SK-N-SH (cell line): ENCODE measurements at regions not wholly inside any gene's neighbourhood (a gene's known extent, or its start where the extent isn't known, plus 50 kb on each side); places are given as distances from the start of the nearest gene placed in this dataset.

ENCODE experiments used
- CTCF ChIA-PET: fragments of 300-600, 350-600 bp; formaldehyde crosslinking; extraction: SDS; loops from one replicate; lab custom pipeline; 2021; lab: Yijun Ruan, JAX
- POLR2A ChIA-PET: fragments of 350-600 bp; sonication (Branson Sonifier 250); formaldehyde crosslinking; extraction: SDS; loops from one replicate; lab custom pipeline; 2020; ENCODE audit warnings: antibody characterized with exemption, inconsistent platforms; lab: Yijun Ruan, JAX
- DNase-seq: peaks from one replicate; pipeline ENCODE4 v3.0.0; 2012
- H2AFZ ChIP-seq: fragments of 200-600 bp; sonication (generic); 2 replicates; pipeline ENCODE4 v1.8.1; 2016; ENCODE audit warnings: antibody characterized with exemption, mild to moderate bottlenecking, low read depth
- H3F3A ChIP-seq: fragments of 200-600 bp; sonication (generic); replicated peaks from 2 replicates; pipeline ENCODE3; 2016; ENCODE audit warnings: antibody characterized with exemption, mild to moderate bottlenecking; ENCODE audit not compliant: insufficient read depth
- H3K27ac ChIP-seq, 2 experiments: fragments of 200-500 bp in 1 of 2; fragments of 200-600 bp in 1 of 2; sonication (Bioruptor generic) in 1 of 2; sonication (generic), shearing (Covaris generic) in 1 of 2; 2 replicates each; pipeline versions ENCODE4 v1.5.1 to v1.6.1; 2014 to 2016; ENCODE audit warnings: low read depth in 2 of 2, inconsistent platforms in 1 of 2, low read length in 1 of 2, mild to moderate bottlenecking in 1 of 2, mixed read lengths in 1 of 2
- H3K27me3 ChIP-seq: fragments of 200-600 bp; sonication (generic), shearing (Covaris generic); 2 replicates; pipeline ENCODE4 v1.6.1; 2016; ENCODE audit warnings: mixed run types; ENCODE audit not compliant: insufficient read depth
- H3K36me3 ChIP-seq, 2 experiments: fragments of 200-500 bp in 1 of 2; fragments of 200-600 bp in 1 of 2; sonication (Bioruptor generic) in 1 of 2; sonication (generic) in 1 of 2; replicated peaks in 1 of 2; 2 replicates each; pipeline versions ENCODE3 to v1.5.1; 2014 to 2016; ENCODE audit warnings: low read length in 1 of 2, mild to moderate bottlenecking in 1 of 2; ENCODE audit not compliant: insufficient read depth in 2 of 2, control insufficient read depth in 1 of 2
- H3K4me1 ChIP-seq, 2 experiments: fragments of 200-500 bp in 1 of 2; fragments of 200-600 bp in 1 of 2; sonication (Bioruptor generic) in 1 of 2; sonication (generic), shearing (Covaris generic) in 1 of 2; 2 replicates each; pipeline versions ENCODE4 v1.5.1 to v1.6.1; 2014 to 2016; ENCODE audit warnings: low read depth in 1 of 2, low read length in 1 of 2, mixed run types in 1 of 2; ENCODE audit not compliant: insufficient read depth in 2 of 2, control insufficient read depth in 1 of 2
- H3K4me2 ChIP-seq: fragments of 200-600 bp; sonication (generic), shearing (Covaris generic); 2 replicates; pipeline ENCODE4 v1.6.1; 2017; ENCODE audit warnings: mixed run types
- H3K4me3 ChIP-seq, 2 experiments: fragments of 200-500 bp in 1 of 2; fragments of 200-600 bp in 1 of 2; sonication (Bioruptor generic) in 1 of 2; sonication (generic), shearing (Covaris generic) in 1 of 2; 2 replicates each; pipeline versions ENCODE4 v1.5.1 to v1.8.1; 2014 to 2016; ENCODE audit warnings: low read depth in 2 of 2, inconsistent platforms in 1 of 2, low read length in 1 of 2, mild to moderate bottlenecking in 1 of 2, mixed read lengths in 1 of 2, moderate library complexity in 1 of 2
- H3K79me2 ChIP-seq: fragments of 200-600 bp; sonication (generic); 2 replicates; pipeline ENCODE4 v1.8.1; 2017; ENCODE audit warnings: mild to moderate bottlenecking; ENCODE audit not compliant: insufficient read depth
- H3K9ac ChIP-seq: fragments of 200-600 bp; sonication (generic); 2 replicates; pipeline ENCODE4 v1.6.1; 2017; ENCODE audit warnings: mixed run types
- H3K9me2 ChIP-seq: fragments of 200-600 bp; sonication (generic); 2 replicates; pipeline ENCODE4 v1.6.1; 2017; ENCODE audit warnings: mixed run types
- H3K9me3 ChIP-seq: fragments of 200-600 bp; sonication (generic); 2 replicates; pipeline ENCODE4 v1.6.1; 2017; ENCODE audit warnings: mixed run types, mild to moderate bottlenecking, moderate library complexity
- H4K20me1 ChIP-seq: fragments of 200-600 bp; sonication (generic); 2 replicates; pipeline ENCODE4 v1.6.1; 2017; ENCODE audit warnings: mild to moderate bottlenecking, mixed run types; ENCODE audit not compliant: insufficient read depth
- FOSL2 ChIP-seq: IDR thresholded peaks from 2 replicates; pipeline ENCODE4 v1.4.0; 2012; ENCODE audit warnings: low read depth, mild to moderate bottlenecking, moderate library complexity, borderline replicate concordance
- GATA2 ChIP-seq: sonication (generic); formaldehyde crosslinking; IDR thresholded peaks from 2 replicates; pipeline ENCODE4 v1.5.0; 2020; ENCODE audit warnings: mild to moderate bottlenecking, missing genetic modification reagents
- MXI1 ChIP-seq: IDR thresholded peaks from 2 replicates; pipeline ENCODE4 v1.6.1; 2012; ENCODE audit warnings: mild to moderate bottlenecking, low read depth, low read length, improper control_type of control experiment
- NFIC ChIP-seq: IDR thresholded peaks from 2 replicates; pipeline ENCODE4 v1.4.0; 2012; ENCODE audit warnings: borderline replicate concordance
- POLR2AphosphoS5 ChIP-seq: IDR thresholded peaks from 2 replicates; pipeline ENCODE4 v1.6.1; 2012; ENCODE audit warnings: low read depth, low read length
- RAD21 ChIP-seq: IDR thresholded peaks from 2 replicates; pipeline ENCODE4 v1.6.1; 2012; ENCODE audit warnings: mild to moderate bottlenecking, low read length
- TCF12 ChIP-seq: IDR thresholded peaks from 2 replicates; pipeline ENCODE4 v1.4.0; 2012
- TEAD4 ChIP-seq: IDR thresholded peaks from 2 replicates; pipeline ENCODE4 v1.4.0; 2012; ENCODE audit warnings: mild to moderate bottlenecking, borderline replicate concordance; ENCODE audit not compliant: insufficient read depth
- YY1 ChIP-seq: IDR thresholded peaks from 2 replicates; pipeline ENCODE4 v1.4.0; 2012; ENCODE audit warnings: low read depth, mild to moderate bottlenecking
- WGBS: methylation state at CpG from one replicate; pipeline ENCODE4 v1.1.6; 2017; ENCODE audit warnings: low lambda C conversion rate; 5-methylcytosine and 5-hydroxymethylcytosine counted together
- TF ChIP-seq, protein P1 (sequence below): IDR thresholded peaks from 2 replicates; pipeline ENCODE4 v1.4.0; 2012; ENCODE audit warnings: low read depth, borderline replicate concordance
- TF ChIP-seq, protein P2 (sequence below): IDR thresholded peaks from 2 replicates; pipeline ENCODE4 v1.6.1; 2012; ENCODE audit warnings: mild to moderate bottlenecking, low read depth, low read length, moderate library complexity
- TF ChIP-seq, protein P3 (sequence below): IDR thresholded peaks from 2 replicates; pipeline ENCODE4; 2012
- TF ChIP-seq, protein P4 (sequence below): fragments of 150-350 bp; IDR thresholded peaks from 2 replicates; pipeline ENCODE4 v1.6.1; 2017; ENCODE audit warnings: antibody characterized with exemption, low read length, low read depth, borderline replicate concordance

DNA sequence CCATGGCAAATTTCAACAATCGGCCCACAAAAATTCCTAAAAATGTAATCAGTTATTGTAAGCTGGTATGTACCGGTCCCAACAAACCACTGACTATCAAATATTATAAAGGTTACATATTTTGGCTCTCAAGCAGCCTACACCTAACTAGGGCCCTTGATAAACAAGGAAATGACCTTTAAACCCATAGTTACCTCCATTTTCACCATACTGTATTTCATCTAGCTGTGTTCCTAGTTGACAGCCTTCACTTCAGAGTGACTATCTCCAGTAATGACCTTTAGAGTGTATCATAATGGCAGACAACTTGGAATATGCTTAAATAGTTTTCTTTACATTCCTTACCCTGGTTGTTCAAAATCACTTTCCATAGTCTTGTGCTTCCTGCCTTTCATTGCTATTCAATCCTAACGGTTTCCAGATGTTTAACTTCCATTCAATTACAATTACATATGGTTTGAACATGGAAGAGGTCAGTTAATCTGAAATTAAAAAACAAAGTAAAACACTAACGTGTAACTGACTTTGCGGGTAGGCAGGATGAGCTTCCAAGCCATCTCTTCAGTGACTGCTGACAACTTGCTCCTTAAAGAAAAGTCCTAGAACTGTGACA lies 111.9 kb upstream of the TSC22D2 start:
- POLR2A ChIA-PET: interaction anchor here (0.6 kb wide), 1 partner anchor 586 kb away, joined by 3 read pairs; no protein-coding TSS in a partner anchor

DNA sequence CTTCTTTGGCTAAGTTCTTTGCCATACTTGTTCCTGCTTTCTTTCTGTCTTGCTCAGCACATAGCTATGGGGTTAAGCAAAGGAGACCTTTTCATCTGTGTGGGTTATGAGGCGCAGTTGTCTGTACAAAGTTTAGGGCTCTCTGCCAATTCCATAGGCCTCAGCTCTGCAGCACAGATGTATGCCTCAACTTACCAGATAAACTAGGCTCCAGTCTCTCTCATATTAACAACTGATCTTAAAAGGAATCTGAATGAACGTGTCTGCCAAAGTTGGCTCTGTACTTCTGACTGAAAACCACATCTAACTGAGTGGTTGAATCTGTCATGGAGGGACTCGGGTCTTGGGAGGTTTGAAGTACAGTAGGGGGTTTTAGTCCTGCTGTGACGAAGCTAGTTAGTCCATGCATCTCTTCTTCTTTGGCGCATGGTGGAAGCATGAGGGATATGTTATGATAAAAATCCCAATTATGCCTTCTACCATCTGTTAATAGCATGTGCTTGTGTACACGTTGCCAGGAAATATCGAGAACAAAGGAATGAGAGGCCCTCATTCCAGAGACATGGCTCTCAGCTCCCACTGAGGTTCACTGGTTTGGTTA lies 114.6 kb upstream of the TSC22D2 start:
- Histone ChIP-seq H3K27me3 (no peaks in the 10 kb centered on the region), H3F3A (no peaks in the 10 kb centered on the region), H3K4me1 (no peaks in the 10 kb centered on the region), H3K4me2 (no peak overlapping the region), H3K79me2 (no peaks in the 10 kb centered on the region), H3K9me3 (no peaks in the 10 kb centered on the region), H3K9me2 (no peaks in the 10 kb centered on the region), H3K4me3 (no peak overlapping the region), H3K36me3 (no peaks in the 10 kb centered on the region), H2AFZ (no peak overlapping the region), H3K27ac (no peak overlapping the region), H4K20me1 (no peaks in the 10 kb centered on the region), H3K9ac (no peak overlapping the region)
- WGBS: 85% methylated on average over 7 of the region's 7 CpGs
- ChIA-PET POLR2A (no interaction called here), CTCF (no interaction called here)
- TF ChIP-seq, protein P1, sequence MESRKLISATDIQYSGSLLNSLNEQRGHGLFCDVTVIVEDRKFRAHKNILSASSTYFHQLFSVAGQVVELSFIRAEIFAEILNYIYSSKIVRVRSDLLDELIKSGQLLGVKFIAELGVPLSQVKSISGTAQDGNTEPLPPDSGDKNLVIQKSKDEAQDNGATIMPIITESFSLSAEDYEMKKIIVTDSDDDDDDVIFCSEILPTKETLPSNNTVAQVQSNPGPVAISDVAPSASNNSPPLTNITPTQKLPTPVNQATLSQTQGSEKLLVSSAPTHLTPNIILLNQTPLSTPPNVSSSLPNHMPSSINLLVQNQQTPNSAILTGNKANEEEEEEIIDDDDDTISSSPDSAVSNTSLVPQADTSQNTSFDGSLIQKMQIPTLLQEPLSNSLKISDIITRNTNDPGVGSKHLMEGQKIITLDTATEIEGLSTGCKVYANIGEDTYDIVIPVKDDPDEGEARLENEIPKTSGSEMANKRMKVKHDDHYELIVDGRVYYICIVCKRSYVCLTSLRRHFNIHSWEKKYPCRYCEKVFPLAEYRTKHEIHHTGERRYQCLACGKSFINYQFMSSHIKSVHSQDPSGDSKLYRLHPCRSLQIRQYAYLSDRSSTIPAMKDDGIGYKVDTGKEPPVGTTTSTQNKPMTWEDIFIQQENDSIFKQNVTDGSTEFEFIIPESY: no peak
- TF ChIP-seq RAD21 (no peak), YY1 (no peak), MXI1 (no peak)
- DNase-seq: no peak

More for the DNA sequence above, 111.9 kb upstream of the TSC22D2 start:
- Histone ChIP-seq H3K4me1 (no peaks in the 10 kb centered on the region), H4K20me1 (no peaks in the 10 kb centered on the region), H3K9me2 (no peaks in the 10 kb centered on the region)
- CTCF ChIA-PET: interaction anchor here (1.2 to 3.4 kb wide), 5 partner anchors 9 to 200 kb away, joined by 4 to 11 read pairs (median 6); no protein-coding TSS in a partner anchor
- TF ChIP-seq TCF12: peak; percentile 61
- no peak for TF ChIP-seq TEAD4
- TF ChIP-seq, all 33 proteins: peak for 1
- H3F3A ChIP-seq: no peaks in the 10 kb centered on the region
- H3K4me3 ChIP-seq: no peak overlapping the region
- H3K27ac ChIP-seq: peak overlapping the region in 1 of 2 experiments; percentile 31; a peak in 1 of 4 replicates
- no peak overlapping the region for H3K9ac ChIP-seq
- no peaks in the 10 kb centered on the region for H3K9me3 ChIP-seq
- H3K36me3 ChIP-seq: no peaks in the 10 kb centered on the region
- H3K27me3 ChIP-seq: no peaks in the 10 kb centered on the region
- 72% methylated on average over 5 of the region's 5 CpGs for WGBS
- H3K4me2 ChIP-seq: no peak overlapping the region
- no peak overlapping the region for H2AFZ ChIP-seq
- H3K79me2 ChIP-seq: no peaks in the 10 kb centered on the region
- DNase-seq: no peak

DNA sequence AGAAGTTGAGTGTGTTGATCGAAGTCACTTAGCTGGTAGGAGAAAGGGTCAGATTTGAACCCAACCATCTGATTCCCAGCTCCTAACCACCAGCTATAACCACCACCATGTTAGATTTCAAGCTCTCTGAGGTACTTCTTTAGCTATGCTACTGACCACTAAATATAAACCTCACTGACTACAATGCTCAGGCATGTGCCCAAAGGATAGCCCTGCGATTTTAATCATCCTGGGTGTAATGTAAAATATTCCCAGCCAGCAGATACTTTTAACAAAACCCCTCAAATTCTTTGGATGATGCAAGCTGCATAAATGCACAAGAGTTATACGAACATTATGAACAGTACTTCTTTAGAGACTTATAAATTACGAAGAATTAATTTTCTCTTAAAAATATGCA lies 115.2 kb upstream of the TSC22D2 start:
- H3K9ac ChIP-seq: no peak overlapping the region
- POLR2A ChIA-PET: no interaction called here
- CTCF ChIA-PET: no interaction called here
- no peak for TF ChIP-seq NFIC
- no peak for TF ChIP-seq TEAD4
- no peak for TF ChIP-seq POLR2AphosphoS5
- TF ChIP-seq GATA2 (CRISPR knock-in tag): no peak
- TF ChIP-seq, protein P2, sequence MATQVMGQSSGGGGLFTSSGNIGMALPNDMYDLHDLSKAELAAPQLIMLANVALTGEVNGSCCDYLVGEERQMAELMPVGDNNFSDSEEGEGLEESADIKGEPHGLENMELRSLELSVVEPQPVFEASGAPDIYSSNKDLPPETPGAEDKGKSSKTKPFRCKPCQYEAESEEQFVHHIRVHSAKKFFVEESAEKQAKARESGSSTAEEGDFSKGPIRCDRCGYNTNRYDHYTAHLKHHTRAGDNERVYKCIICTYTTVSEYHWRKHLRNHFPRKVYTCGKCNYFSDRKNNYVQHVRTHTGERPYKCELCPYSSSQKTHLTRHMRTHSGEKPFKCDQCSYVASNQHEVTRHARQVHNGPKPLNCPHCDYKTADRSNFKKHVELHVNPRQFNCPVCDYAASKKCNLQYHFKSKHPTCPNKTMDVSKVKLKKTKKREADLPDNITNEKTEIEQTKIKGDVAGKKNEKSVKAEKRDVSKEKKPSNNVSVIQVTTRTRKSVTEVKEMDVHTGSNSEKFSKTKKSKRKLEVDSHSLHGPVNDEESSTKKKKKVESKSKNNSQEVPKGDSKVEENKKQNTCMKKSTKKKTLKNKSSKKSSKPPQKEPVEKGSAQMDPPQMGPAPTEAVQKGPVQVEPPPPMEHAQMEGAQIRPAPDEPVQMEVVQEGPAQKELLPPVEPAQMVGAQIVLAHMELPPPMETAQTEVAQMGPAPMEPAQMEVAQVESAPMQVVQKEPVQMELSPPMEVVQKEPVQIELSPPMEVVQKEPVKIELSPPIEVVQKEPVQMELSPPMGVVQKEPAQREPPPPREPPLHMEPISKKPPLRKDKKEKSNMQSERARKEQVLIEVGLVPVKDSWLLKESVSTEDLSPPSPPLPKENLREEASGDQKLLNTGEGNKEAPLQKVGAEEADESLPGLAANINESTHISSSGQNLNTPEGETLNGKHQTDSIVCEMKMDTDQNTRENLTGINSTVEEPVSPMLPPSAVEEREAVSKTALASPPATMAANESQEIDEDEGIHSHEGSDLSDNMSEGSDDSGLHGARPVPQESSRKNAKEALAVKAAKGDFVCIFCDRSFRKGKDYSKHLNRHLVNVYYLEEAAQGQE: no peak
- TF ChIP-seq, protein P3, sequence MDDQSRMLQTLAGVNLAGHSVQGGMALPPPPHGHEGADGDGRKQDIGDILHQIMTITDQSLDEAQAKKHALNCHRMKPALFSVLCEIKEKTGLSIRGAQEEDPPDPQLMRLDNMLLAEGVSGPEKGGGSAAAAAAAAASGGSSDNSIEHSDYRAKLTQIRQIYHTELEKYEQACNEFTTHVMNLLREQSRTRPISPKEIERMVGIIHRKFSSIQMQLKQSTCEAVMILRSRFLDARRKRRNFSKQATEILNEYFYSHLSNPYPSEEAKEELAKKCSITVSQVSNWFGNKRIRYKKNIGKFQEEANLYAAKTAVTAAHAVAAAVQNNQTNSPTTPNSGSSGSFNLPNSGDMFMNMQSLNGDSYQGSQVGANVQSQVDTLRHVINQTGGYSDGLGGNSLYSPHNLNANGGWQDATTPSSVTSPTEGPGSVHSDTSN: no peak
- TF ChIP-seq FOSL2: no peak
- TF ChIP-seq, protein P4, sequence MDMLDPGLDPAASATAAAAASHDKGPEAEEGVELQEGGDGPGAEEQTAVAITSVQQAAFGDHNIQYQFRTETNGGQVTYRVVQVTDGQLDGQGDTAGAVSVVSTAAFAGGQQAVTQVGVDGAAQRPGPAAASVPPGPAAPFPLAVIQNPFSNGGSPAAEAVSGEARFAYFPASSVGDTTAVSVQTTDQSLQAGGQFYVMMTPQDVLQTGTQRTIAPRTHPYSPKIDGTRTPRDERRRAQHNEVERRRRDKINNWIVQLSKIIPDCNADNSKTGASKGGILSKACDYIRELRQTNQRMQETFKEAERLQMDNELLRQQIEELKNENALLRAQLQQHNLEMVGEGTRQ: no peak

More for the DNA sequence above, 115.2 kb upstream of the TSC22D2 start:
- Histone ChIP-seq H3K27ac (no peak overlapping the region), H3K9me2 (no peaks in the 10 kb centered on the region), H3K79me2 (no peaks in the 10 kb centered on the region), H3K36me3 (no peaks in the 10 kb centered on the region), H3K27me3 (no peaks in the 10 kb centered on the region), H3K4me3 (no peak overlapping the region), H3K4me1 (no peaks in the 10 kb centered on the region), H3F3A (no peaks in the 10 kb centered on the region), H3K4me2 (no peak overlapping the region), H4K20me1 (no peaks in the 10 kb centered on the region), H3K9me3 (no peaks in the 10 kb centered on the region), H2AFZ (no peak overlapping the region)
- no peak for DNase-seq
- whole genome bisulfite sequencing: 78% methylated on average over 4 of the region's 4 CpGs
